ENCODE measurements at regions not wholly inside any gene's neighbourhood (a gene's known extent, or its start where the extent isn't known, plus 50 kb on each side); places are given as distances from the start of the nearest gene placed in this dataset.

DNA sequence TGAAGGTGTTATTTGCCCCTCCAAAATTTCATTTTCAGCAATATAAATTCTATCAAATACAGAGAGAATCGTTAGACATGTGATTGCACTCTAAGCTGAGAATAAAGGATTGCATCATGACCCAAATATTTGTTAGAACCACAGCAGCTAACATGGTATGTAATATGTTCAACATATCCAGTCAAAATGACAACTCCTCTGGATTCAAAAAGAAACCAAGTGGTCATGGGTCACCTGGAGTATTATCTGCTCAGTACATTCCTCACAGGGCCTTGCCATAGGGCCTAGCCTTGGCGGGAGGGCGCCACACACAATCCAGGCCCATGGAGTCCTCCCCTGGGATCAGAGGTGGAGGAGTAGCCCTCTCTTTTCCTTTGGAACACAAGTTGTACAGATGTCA lies 179.2 kb downstream of the HSD17B3 start:
- no peaks in the 10 kb centered on the region for H3K36me3 ChIP-seq (ENCODE audit: control insufficient read depth in 2 of 4, insufficient read depth in 4 of 4, low read length in 3 of 4)
- no peak overlapping the region for H2BK5ac ChIP-seq (ENCODE audit: low read depth, low read length)
- no peak overlapping the region for H4K8ac ChIP-seq (ENCODE audit: extremely low read depth, insufficient read depth, low read length)
- H3K27me3 ChIP-seq (replicated peaks in 1 of 4; ENCODE audit: control insufficient read depth in 3 of 4, extremely low read depth in 1 of 4, insufficient read depth in 3 of 4, low read length in 3 of 4), result no peaks in the 10 kb centered on the region
- no peak overlapping the region for H2BK20ac ChIP-seq (ENCODE audit: low read length)
- POLR2A ChIA-PET (ENCODE audit: partially characterized antibody), result no interaction called here
- no peak overlapping the region for H3K56ac ChIP-seq (replicated peaks; ENCODE audit: insufficient read length, low read depth, low read length)
- DNase-seq (ENCODE audit: low read depth in 1 of 2, low spot score in 2 of 2), result no peak
- H3K23ac ChIP-seq (ENCODE audit: insufficient read length), result no peak overlapping the region
- H4K5ac ChIP-seq (ENCODE audit: insufficient read length, low read depth, low read length), result no peak overlapping the region
- no peak overlapping the region for H3K4ac ChIP-seq (replicated peaks; ENCODE audit: insufficient read length, low read depth, low read length)
- WGBS, 2 experiments (ENCODE audit: extremely low coverage in 1 of 2, insufficient coverage in 1 of 2, insufficient read length in 1 of 2, insufficient replicate concordance in 2 of 2, low coverage in 1 of 2, low lambda C conversion rate in 2 of 2, missing lambda C conversion rate in 1 of 2), result 87% methylated on average over 3 of the region's 3 CpGs; no CpG with 5 or more reads in 1 of the 2 experiments
- no peaks in the 10 kb centered on the region for H3K79me2 ChIP-seq (ENCODE audit: control insufficient read depth in 1 of 2, insufficient read depth in 2 of 2, low read length in 2 of 2)
- H4K20me1 ChIP-seq (replicated peaks in 1 of 2; ENCODE audit: control insufficient read depth in 1 of 2, insufficient read depth in 2 of 2, low read length in 2 of 2), result no peaks in the 10 kb centered on the region
- CTCF ChIA-PET (ENCODE audit: partially characterized antibody), result interaction anchor here (1.2 to 1.8 kb wide), 2 partner anchors 36 to 95 kb away, joined by 3 to 7 read pairs; no protein-coding TSS in a partner anchor
- no peak overlapping the region for H3K27ac ChIP-seq (ENCODE audit: low read depth, low read length)
- no peak overlapping the region for H2BK12ac ChIP-seq (ENCODE audit: low read depth, low read length)
- H4K91ac ChIP-seq (replicated peaks; ENCODE audit: insufficient read length, low read length), result no peak overlapping the region
- H2AK5ac ChIP-seq (ENCODE audit: low read depth, low read length), result no peak overlapping the region
- no peak overlapping the region for H3K4me2 ChIP-seq (ENCODE audit: insufficient read depth in 1 of 2, low read depth in 2 of 2, low read length in 2 of 2)
- peaks cover 4 to 10% (median 7%) of the 10 kb centered on the region in 4 experiments; a peak in 5 of 7 replicates for H3K4me1 ChIP-seq (replicated peaks in 1 of 4; ENCODE audit: control insufficient read depth in 3 of 4, insufficient read depth in 4 of 4, low read length in 3 of 4)
- no peak overlapping the region for H3K4me3 ChIP-seq (ENCODE audit: extremely low read depth in 1 of 4, insufficient read depth in 2 of 4, low read depth in 3 of 4, low read length in 4 of 4)
- H2BK15ac ChIP-seq (ENCODE audit: low read length), result no peak overlapping the region
- H3K14ac ChIP-seq (ENCODE audit: insufficient read length), result no peak overlapping the region
- H2BK120ac ChIP-seq (replicated peaks; ENCODE audit: low read depth, low read length), result no peak overlapping the region
- H3K18ac ChIP-seq (ENCODE audit: extremely low read depth, low read length), result no peak overlapping the region
- no peak overlapping the region for H3K9ac ChIP-seq (replicated peaks in 1 of 4; ENCODE audit: extremely low read depth in 1 of 4, low read depth in 3 of 4, low read length in 3 of 4)
- no peaks in the 10 kb centered on the region for H3K23me2 ChIP-seq (ENCODE audit: low read depth, low read length)
- peaks cover 7 to 9% of the 10 kb centered on the region in 2 experiments; a peak in 3 of 4 replicates for H3K9me3 ChIP-seq (ENCODE audit: insufficient read depth in 2 of 2, low read depth in 1 of 2, low read length in 1 of 2)
- H3K79me1 ChIP-seq (ENCODE audit: low read depth, low read length), result no peaks in the 10 kb centered on the region
- no peak overlapping the region for H2AFZ ChIP-seq (ENCODE audit: low read length)
- FAIRE-seq, result no peak
- TF ChIP-seq, protein P1, sequence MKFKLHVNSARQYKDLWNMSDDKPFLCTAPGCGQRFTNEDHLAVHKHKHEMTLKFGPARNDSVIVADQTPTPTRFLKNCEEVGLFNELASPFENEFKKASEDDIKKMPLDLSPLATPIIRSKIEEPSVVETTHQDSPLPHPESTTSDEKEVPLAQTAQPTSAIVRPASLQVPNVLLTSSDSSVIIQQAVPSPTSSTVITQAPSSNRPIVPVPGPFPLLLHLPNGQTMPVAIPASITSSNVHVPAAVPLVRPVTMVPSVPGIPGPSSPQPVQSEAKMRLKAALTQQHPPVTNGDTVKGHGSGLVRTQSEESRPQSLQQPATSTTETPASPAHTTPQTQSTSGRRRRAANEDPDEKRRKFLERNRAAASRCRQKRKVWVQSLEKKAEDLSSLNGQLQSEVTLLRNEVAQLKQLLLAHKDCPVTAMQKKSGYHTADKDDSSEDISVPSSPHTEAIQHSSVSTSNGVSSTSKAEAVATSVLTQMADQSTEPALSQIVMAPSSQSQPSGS (IDR thresholded peaks at IDR 0.05; ENCODE audit: low read length), result no peak
- TF ChIP-seq TCF12 (IDR thresholded peaks at IDR 0.05; ENCODE audit: low read depth, low read length), result no peak
- TF ChIP-seq CBX8 (IDR thresholded peaks at IDR 0.05; ENCODE audit: borderline replicate concordance, low read depth, low read length), result no peak
- TF ChIP-seq, protein P2, sequence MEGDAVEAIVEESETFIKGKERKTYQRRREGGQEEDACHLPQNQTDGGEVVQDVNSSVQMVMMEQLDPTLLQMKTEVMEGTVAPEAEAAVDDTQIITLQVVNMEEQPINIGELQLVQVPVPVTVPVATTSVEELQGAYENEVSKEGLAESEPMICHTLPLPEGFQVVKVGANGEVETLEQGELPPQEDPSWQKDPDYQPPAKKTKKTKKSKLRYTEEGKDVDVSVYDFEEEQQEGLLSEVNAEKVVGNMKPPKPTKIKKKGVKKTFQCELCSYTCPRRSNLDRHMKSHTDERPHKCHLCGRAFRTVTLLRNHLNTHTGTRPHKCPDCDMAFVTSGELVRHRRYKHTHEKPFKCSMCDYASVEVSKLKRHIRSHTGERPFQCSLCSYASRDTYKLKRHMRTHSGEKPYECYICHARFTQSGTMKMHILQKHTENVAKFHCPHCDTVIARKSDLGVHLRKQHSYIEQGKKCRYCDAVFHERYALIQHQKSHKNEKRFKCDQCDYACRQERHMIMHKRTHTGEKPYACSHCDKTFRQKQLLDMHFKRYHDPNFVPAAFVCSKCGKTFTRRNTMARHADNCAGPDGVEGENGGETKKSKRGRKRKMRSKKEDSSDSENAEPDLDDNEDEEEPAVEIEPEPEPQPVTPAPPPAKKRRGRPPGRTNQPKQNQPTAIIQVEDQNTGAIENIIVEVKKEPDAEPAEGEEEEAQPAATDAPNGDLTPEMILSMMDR (IDR thresholded peaks at IDR 0.05; ENCODE audit: control extremely low read depth in 1 of 3, insufficient read depth in 1 of 3, low read depth in 1 of 3, low read length in 3 of 3), result no peak
- no peak for TF ChIP-seq SUZ12 (IDR thresholded peaks at IDR 0.05; ENCODE audit: low read length)
- no peak for TF ChIP-seq SP1 (IDR thresholded peaks at IDR 0.05; ENCODE audit: low read depth, low read length)
- no peak for TF ChIP-seq CTBP2 (IDR thresholded peaks at IDR 0.05; ENCODE audit: borderline replicate concordance, insufficient read depth, insufficient read length, low read length)
- no peak for TF ChIP-seq RAD21 (IDR thresholded peaks at IDR 0.05 in 1 of 2, conservative IDR thresholded peaks at IDR 0.05 in 1 of 2; ENCODE audit: low read depth in 2 of 2, low read length in 2 of 2)
- TF ChIP-seq SIN3A (conservative IDR thresholded peaks at IDR 0.05 in 1 of 2, IDR thresholded peaks at IDR 0.05 in 1 of 2; ENCODE audit: low read depth in 1 of 2, low read length in 2 of 2), result no peak
